ENCODE measurements at regions not wholly inside any gene's neighbourhood (a gene's known extent, or its start where the extent isn't known, plus 50 kb on each side); places are given as distances from the start of the nearest gene placed in this dataset.

- no peak for DNase-seq
Observed at GRCh38 chr20:58058421-58059259, 169.8 kb downstream of the ANKRD60 start.

GRCh38 chr20:58056921-58057686 lies 171.3 kb downstream of the ANKRD60 start:
- no peak for DNase-seq

- no peak for DNase-seq
Observed at GRCh38 chr20:58056021-58056591, 172.3 kb downstream of the ANKRD60 start.

GRCh38 chr20:58054780-58055373 lies 173.6 kb downstream of the ANKRD60 start:
- no peak for DNase-seq

DNA sequence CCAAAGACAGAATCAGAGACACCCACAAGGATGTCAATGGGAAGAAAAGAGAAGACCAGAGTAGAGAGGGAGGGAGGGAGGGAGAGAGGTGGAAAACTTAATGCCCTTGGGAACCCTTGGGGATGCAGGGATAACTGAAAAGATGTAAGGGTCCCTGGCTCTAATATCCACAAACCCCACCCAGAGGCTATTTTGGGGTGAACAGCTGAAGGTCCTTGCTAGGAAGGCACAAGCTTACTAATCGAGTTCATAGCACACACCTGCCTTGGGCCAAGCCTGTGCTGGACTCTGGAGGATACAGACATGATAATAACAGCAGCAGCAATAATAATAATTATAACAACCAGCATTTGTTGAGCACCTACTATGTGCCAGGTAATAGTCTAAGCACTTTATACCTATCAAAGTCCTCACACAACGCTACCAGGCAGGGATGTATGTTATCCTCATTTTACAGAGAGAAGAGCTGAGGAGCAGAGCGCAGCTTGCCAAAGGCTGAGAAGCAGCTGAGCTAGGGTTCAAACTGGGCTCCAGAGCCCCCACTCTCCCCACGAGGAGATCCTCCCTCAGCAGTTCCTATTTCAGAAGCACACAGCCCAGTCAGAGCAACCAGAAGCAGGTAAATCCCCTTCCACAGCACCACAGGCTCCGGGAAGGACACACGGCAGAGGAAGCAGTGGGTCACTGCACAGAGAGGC lies 174.2 kb downstream of the ANKRD60 start:
- DNase-seq: no peak

- DNase-seq: no peak
Observed at GRCh38 chr20:58053391-58054055, 174.9 kb downstream of the ANKRD60 start.

DNA sequence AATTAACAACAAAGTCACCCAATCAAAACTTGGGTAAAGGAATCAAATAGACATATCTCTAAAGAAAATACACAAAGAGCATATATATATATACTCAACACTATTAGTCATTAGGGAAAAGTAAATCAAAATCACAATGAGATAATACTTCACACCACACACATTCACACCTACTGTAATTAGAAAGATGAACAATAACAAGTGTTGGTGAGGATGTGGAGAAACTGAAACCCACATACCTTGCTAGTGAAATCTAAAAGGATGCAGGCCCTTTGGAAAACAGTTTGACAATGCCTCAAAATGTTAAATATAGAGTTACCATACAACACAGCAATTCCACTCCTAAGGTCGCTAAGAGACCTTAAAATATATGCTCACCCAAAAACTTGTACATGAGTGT lies 177.1 kb downstream of the ANKRD60 start:
- DNase-seq: no peak

DNA sequence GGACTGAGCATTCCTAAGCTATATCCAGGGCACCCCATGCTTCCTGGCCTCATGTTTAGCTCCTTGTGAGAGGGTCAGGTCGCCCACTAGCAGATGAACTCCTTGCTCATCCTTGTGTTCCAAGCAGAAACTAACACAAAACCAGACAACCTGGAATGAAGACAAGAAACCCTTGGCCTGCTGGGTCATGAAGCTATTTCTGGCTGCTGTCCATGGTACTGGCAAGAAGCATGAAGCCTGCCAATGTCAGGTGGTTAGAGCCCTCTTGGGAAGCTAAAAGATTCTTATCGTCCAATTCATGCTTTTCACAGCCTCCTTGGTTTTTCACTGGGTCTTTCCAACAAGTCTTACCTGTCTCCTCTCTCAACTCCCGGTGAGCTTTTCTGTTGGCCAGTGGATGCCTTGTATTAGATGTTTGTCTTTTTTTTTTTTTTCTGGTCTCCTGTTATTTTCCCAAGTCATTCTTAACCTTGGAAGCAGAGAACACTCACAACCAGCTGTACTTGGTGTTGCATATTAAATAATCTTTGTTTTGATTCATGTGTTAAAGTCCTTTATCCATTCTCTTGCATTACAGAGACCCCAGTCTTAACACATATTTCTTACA lies 180.3 kb downstream of the ANKRD60 start:
- no peak for DNase-seq

DNA sequence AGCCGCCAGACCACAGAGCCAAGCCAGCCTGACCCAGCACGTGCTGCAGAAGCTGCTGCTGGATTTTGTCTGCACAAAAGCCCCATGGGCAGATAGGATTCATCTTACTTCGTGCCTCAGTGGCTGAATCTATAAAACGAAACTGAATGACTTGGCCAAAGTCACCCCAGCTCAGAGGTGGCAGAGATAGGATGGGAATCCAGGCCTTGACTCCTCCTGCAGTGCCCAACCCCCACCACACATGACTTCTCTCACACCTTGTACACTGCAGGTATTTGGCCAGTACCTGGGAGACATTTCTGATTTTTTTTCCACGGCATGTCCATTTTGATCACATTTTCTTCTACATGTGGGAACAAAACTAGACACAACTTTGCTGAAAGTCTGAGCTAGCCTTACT lies 182.1 kb downstream of the ANKRD60 start:
- DNase-seq: no peak

- DNase-seq: no peak
Observed at GRCh38 chr20:58045579-58045978, 182.9 kb downstream of the ANKRD60 start.

DNA sequence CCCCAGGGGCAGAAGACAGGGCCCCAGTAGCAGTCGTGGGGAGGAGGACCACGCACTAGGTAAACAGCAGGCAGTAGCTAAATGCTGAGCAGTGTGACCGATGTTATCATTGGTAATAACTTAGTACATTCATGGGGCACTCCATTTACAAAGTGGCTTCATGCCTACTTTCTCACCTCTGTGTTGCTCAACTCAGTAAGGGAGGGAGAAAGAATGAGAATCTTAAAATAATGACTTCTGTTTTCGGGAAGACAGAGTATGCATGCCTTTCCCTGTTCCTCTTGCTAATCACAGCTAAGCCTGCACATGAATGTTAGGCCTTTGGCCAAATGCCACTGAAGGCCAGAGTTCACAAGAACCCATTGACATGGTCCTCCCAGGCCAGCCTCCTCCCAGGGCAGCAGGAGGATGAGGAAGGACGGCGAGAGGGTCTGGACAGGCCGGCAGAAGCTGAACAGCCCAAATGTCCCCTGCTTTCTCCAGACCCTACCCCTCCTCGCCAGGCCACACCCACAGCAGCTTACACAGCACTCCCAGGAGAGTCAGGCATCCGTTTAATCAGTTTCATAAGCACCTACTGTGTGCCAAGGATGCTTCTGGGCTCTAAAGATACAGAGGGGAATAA lies 183.4 kb downstream of the ANKRD60 start:
- no peak for DNase-seq

GRCh38 chr20:58044286-58044685 lies 184.2 kb downstream of the ANKRD60 start:
- no peak for DNase-seq

DNA sequence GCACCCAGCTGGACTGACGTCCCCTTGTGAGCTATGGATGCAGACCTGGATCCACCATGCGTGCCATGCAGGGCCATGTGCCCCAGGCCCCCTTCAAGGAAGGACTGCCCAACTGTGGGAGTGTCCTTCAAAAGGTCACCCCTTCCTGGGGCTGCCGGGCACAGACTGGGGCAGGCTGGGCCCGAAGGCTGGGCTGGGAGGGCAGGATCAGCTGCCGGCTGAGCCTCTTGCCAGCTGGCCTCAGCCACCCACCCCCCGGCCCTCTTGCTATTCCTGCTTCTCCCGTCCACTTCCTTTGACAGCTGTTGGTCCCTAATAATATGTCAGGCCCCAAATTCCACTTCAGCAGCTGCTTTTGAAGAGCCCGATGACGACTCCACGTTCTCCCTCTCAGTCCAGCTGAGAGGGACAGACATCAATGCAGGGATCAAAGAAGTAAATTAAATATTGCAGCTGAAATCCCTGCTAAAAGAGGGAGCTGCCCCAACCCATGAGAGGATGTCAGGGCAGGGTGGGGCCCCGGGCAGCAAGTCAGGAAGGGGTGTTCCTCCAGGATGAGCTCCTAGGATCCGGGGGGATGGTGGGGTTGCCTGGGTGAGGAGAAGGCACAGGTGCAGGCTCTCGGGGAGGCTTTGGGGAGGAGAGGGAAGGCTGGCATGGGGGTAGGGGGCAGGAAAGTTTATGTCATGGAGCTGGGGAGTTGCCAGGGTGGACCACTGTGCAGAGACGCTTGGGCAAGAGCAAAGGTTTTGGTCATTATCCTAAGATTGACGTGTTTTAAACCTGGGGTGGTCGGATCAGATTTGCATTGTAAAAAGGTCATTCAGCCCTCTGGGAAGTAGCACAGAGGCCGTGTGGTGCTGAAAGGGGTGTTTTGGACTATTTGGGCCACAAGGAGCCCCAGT lies 185.0 kb downstream of the ANKRD60 start:
- DNase-seq: no peak

GRCh38 chr20:58042591-58042990 lies 185.9 kb downstream of the ANKRD60 start:
- DNase-seq: no peak

DNA sequence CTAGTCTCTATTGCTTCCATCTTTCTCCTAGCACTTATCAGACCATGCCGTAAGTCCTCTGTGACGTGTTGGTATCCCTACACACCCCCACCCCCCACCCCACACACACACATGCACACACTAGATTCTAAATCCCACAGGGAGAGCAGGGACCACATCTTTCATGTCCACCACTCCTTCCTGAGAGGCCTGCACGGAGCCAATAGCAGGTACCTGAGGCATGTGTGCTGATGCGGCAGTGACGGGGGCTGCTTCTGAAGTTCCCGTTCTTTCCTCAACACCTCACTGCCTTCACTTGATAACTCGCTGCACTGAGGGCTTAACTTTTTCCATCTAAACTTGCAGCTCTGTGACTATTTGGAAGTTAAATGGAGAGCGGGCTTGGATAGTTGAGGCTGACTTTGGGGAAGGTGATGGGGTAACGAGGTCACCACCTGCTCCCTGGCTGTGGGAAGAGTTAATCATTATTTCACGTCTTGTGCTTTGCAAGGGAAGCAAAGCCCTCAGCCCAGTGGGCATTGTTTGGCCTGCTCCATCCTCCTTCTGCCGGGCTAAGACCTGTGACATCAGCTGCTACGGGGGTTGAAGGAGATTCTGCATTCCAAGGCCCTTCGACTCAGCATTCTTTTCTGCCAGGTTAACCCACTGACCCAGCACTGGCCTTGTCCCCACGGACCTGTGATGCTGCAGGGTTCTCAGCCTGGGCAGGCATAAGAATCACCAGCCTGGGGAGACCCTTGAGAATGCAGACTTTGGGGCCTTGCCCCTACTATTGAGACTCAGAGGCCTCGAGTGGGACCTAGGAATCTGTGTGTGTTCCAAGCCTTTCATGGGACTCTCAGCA lies 187.8 kb downstream of the ANKRD60 start:
- DNase-seq: no peak

DNA sequence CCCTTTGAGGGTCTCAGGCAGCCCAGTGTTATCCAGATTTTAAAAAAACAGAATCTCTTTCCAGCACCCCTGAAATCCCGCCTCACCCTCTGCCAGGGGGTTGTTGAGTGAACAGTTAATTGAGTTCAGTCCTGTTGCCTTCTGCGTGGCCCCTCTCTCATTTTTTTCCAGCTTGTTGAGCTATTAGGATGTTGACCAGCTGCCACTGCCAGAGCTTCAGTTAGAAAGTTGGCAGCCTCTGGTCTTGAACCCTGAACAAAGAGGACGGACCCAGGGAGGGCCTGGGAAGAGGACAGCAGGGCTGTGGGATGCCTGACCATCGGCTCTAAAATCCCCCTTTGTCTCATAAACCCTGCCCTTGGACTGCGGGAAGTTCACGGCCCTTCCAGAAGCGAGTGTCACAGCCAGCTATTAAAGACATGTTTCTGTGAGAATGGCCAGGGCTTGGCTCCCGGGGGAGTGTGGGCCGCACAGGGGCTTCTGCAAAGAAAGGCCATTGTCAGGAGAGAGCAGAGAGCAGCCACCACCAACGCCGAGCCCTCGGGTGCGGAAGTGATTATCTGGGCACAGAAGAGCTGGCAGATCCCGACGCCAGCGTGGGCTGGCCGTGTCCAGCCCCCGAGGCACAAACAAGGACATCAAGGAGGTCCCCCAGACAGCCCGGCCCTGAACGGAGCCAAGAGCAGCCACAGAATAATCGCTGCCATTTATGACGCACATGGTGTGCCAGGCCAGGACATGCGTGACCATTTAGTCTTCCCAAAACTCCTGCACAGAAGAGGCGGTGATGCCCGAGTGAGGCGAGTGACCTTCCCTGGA lies 189.0 kb downstream of the ANKRD60 start:
- no peak for DNase-seq

GRCh38 chr20:58038123-58038654 lies 190.3 kb downstream of the ANKRD60 start:
- no peak for DNase-seq

DNA sequence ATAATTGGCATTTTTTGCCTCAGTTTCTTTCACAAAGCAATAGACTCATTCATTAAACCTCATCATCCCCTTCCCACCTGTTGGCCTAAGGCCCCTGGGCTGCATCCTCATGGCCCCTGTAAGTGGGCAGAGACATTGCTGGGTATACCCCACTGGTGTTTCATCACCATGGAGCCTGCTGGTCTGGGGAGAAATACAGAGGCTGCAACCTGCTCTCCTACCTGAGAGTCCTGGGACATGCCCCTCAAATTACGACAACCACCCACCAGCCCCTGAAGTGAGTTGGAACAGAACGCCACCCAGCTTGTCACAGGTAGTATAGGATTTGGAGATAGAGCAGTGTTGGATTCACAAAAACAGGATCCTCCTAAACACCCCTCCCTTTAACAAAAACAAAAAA lies 190.8 kb downstream of the ANKRD60 start:
- no peak for DNase-seq

Data from NCI-H2081 treated with DMSO at 0.1 percent for 48 hours (cell line).